ENCODE measurements at regions not wholly inside any gene's neighbourhood (a gene's known extent, or its start where the extent isn't known, plus 50 kb on each side); places are given as distances from the start of the nearest gene placed in this dataset.

DNA sequence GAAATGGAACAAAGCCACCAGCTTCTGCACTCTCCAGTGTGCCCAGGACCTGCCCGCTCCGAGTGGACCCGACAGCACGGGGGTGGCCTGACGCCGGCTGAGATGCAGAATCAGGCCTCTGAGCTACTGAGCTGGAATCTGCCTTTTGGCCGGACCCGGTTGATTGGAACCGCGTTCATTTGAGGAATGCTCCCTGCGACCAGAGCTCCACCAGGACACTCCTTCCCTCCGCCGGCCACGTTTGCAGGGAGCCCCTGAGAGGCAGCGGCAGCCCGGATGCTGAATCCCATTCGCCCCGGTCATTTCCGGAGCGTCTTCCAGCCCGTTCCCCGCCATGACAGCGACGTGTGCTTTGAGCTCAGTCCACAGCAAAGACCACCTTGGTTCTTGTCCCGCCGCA lies 392.7 kb downstream of the THBS2 start:
- no peaks in the 10 kb centered on the region for H3K4me1 ChIP-seq
- TF ChIP-seq POLR2A (IDR thresholded peaks at IDR 0.05) (no peak), CTCF (IDR thresholded peaks at IDR 0.05) (no peak)
- 85 to 89% (median 88%) methylated on average over 26 of the region's 26 CpGs for WGBS, 4 donors

DNA sequence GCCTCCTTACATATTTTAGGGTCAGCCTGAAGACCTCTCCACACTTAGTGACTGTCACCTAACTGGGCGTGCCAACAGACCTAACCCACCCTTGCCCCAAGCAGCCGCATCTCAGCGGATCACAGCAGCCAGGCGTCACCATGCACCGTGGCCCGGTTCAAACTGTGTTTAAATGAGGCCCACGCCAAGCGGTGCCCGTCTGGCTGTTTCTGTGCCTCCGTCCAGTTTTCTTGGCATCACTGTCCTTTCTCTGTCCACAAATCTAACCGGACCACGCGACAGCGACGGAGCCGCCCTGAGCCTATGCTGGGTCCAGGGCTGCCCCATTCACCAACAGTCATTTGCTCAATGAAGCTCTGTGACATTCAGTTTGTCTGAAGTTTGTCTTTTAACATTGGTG lies 393.3 kb downstream of the THBS2 start:
- H3K4me1 ChIP-seq = no peaks in the 10 kb centered on the region
- H3K36me3 ChIP-seq = no peaks in the 10 kb centered on the region
- no peaks in the 10 kb centered on the region for H3K27me3 ChIP-seq
- DNase-seq = no peak
- no peak overlapping the region for H3K27ac ChIP-seq
- H3K4me3 ChIP-seq = no peak overlapping the region
- no peaks in the 10 kb centered on the region for H3K9me3 ChIP-seq
- no peak for TF ChIP-seq CTCF (IDR thresholded peaks at IDR 0.05)
- no peak for TF ChIP-seq POLR2A (IDR thresholded peaks at IDR 0.05)
- no peak for ATAC-seq
- WGBS, 4 donors = 92 to 97% (median 96%) methylated on average over 16 of the region's 16 CpGs
- intact Hi-C loops (cut with DNase I) = no loop called here

More for the DNA sequence above, 392.7 kb downstream of the THBS2 start:
- Histone ChIP-seq H3K27ac (no peak overlapping the region), H3K4me3 (no peak overlapping the region), H3K36me3 (no peaks in the 10 kb centered on the region), H3K9me3 (no peaks in the 10 kb centered on the region), H3K27me3 (no peaks in the 10 kb centered on the region)
- ATAC-seq (no peak), DNase-seq (no peak)
- intact Hi-C loops (cut with DNase I) = no loop called here

DNA sequence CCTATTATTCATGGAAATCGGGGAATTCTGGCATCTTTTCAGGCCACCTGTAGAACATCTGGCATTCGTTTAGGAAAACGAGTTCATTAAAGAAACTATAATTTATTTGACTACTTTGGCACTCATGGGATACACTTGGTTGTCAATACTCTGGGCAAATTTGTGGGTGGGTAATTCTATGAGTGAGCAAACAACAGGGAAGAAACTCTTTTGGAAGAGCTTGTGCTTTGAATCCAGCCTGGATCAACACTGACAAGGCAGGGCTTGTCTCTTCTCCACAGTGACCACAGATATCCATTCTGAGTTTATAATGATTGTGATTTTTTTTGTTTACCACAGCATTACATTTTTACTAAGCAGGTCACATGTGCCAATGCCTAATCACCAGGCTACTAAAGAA lies 394.7 kb downstream of the THBS2 start:
- intact Hi-C loops (cut with DNase I) = no loop called here
- no peaks in the 10 kb centered on the region for H3K9me3 ChIP-seq
- H3K27ac ChIP-seq = no peak overlapping the region
- no peak for ATAC-seq
- no peaks in the 10 kb centered on the region for H3K27me3 ChIP-seq
- no peaks in the 10 kb centered on the region for H3K36me3 ChIP-seq
- TF ChIP-seq CTCF (IDR thresholded peaks at IDR 0.05) (no peak), POLR2A (IDR thresholded peaks at IDR 0.05) (no peak)
- H3K4me3 ChIP-seq = no peak overlapping the region
- DNase-seq = no peak
- 44 to 62% (median 54%) methylated on average over 3 of the region's 3 CpGs for WGBS, 4 donors
- H3K4me1 ChIP-seq = no peaks in the 10 kb centered on the region

DNA sequence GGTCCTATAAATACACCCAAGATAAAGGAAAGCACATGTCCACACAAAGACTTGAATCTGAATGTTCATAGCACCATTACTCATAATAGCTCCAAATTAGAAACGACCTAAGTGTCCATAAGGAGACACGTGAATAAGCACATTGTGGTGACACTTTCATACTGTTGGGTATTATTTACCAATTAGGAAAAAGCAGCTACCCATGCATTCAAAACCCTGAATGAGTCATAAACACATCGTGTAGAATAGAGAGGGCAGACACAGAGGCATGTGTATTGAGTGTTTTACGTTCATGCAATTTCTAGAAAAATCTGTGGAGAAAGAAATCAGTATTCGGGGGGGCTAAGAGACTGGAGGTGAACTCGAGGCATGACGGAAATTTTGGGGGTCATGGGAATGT lies 396.7 kb downstream of the THBS2 start:
- 63 to 66% (median 64%) methylated on average over 7 of the region's 7 CpGs for WGBS, 4 donors
- Histone ChIP-seq H3K4me3 (no peak overlapping the region), H3K27me3 (no peaks in the 10 kb centered on the region), H3K4me1 (peaks cover 0 to 2% (median 0%) of the 10 kb centered on the region in 12 donors), H3K9me3 (no peaks in the 10 kb centered on the region), H3K36me3 (no peaks in the 10 kb centered on the region), H3K27ac (no peak overlapping the region)
- ATAC-seq (no peak), DNase-seq (no peak)
- TF ChIP-seq CTCF (IDR thresholded peaks at IDR 0.05) (no peak), POLR2A (IDR thresholded peaks at IDR 0.05) (no peak)
- intact Hi-C loops (cut with DNase I) = no loop called here

Measured in heart left ventricle (tissue), 16 donors.